NT2/D1 (cell line): ENCODE measurements at regions not wholly inside any gene's neighbourhood (a gene's known extent, or its start where the extent isn't known, plus 50 kb on each side); places are given as distances from the start of the nearest gene placed in this dataset.

ENCODE experiments used
- SUZ12 ChIP-seq: IDR thresholded peaks from 2 replicates; pipeline ENCODE4 v1.6.1; 2011; ENCODE audit not compliant: insufficient read length, insufficient read depth; ENCODE audit errors: extremely low read depth
- YY1 ChIP-seq: IDR thresholded peaks from 2 replicates; pipeline ENCODE4 v1.6.1; 2011; ENCODE audit not compliant: insufficient read length, insufficient read depth
- ZNF274 ChIP-seq: IDR thresholded peaks from 2 replicates; pipeline ENCODE4 v1.6.1; 2011; ENCODE audit warnings: mild to moderate bottlenecking, low read depth, low read length

GRCh38 chr2:217658806-217659205 lies 344.0 kb downstream of the TNS1 start:
- TF ChIP-seq YY1 (no peak), SUZ12 (no peak), ZNF274 (no peak)
